OCI-LY7 (cell line): ENCODE measurements at regions not wholly inside any gene's neighbourhood (a gene's known extent, or its start where the extent isn't known, plus 50 kb on each side); places are given as distances from the start of the nearest gene placed in this dataset.

Source experiments
- BruUV-seq: library from RNA; stranded (reverse); fragments of 400-500 nt; replicated peaks from 2 replicates; lab custom pipeline; 2021; lab: Mats Ljungman, UMichigan
- CTCF ChIA-PET: fragments of 300-600 bp; sonication (Branson Sonifier 250); formaldehyde crosslinking; loops from one replicate; lab custom pipeline; 2022; ENCODE audit warnings: antibody characterized with exemption; ENCODE audit not compliant: unreplicated experiment; lab: Charles Lee
- POLR2A ChIA-PET: fragments of 300-600 bp; sonication (Branson Sonifier 250); formaldehyde crosslinking; loops from one replicate; lab custom pipeline; 2022; ENCODE audit warnings: antibody characterized with exemption; lab: Charles Lee
- DNase-seq: peaks from one replicate; pipeline ENCODE4 v3.0.0-alpha.2; 2015; ENCODE audit warnings: low spot score
- H2AFZ ChIP-seq: fragments of 200-600 bp; sonication (generic), shearing (Covaris generic); 2 replicates; pipeline ENCODE4 v1.6.1; 2014; ENCODE audit warnings: mild to moderate bottlenecking, antibody characterized with exemption, low read length, moderate library complexity
- H3K27ac ChIP-seq: fragments of 200-600 bp; sonication (generic); 2 replicates; pipeline ENCODE4 v1.5.1; 2014; ENCODE audit warnings: mixed run types, low read depth, mild to moderate bottlenecking, moderate library complexity, low read length, inconsistent platforms; ENCODE audit not compliant: poor library complexity, severe bottlenecking
- H3K36me3 ChIP-seq: fragments of 200-600 bp; sonication (generic); 2 replicates; pipeline ENCODE4 v1.6.1; 2014; ENCODE audit warnings: mild to moderate bottlenecking, antibody characterized with exemption, low read length, moderate library complexity, mixed read lengths; ENCODE audit not compliant: insufficient read depth
- H3K4me1 ChIP-seq: fragments of 200-600 bp; sonication (generic); 2 replicates; pipeline ENCODE4 v1.5.1; 2014; ENCODE audit warnings: mild to moderate bottlenecking, low read length; ENCODE audit not compliant: insufficient read depth, poor library complexity, severe bottlenecking
- H3K4me2 ChIP-seq: fragments of 200-600 bp; sonication (generic); 2 replicates; pipeline ENCODE4 v1.6.1; 2014; ENCODE audit warnings: mild to moderate bottlenecking, low read length
- H3K4me3 ChIP-seq: fragments of 200-600 bp; sonication (generic); 2 replicates; pipeline ENCODE4 v1.5.1; 2014; ENCODE audit warnings: mild to moderate bottlenecking, low read depth, low read length; ENCODE audit not compliant: poor library complexity, severe bottlenecking
- H3K79me2 ChIP-seq: fragments of 200-600 bp; sonication (generic); 2 replicates; pipeline ENCODE4 v1.6.1; 2016; ENCODE audit warnings: low read depth, mild to moderate bottlenecking, low read length, moderate library complexity, mixed read lengths; ENCODE audit not compliant: insufficient read depth
- H3K9me2 ChIP-seq: fragments of 200-600 bp; sonication (generic); 2 replicates; pipeline ENCODE4 v1.6.1; 2016; ENCODE audit warnings: mild to moderate bottlenecking, low read length, mixed read lengths; ENCODE audit not compliant: insufficient read depth
- H3K9me3 ChIP-seq: fragments of 200-600 bp; sonication (generic); 2 replicates; pipeline ENCODE4 v1.6.1; 2014; ENCODE audit warnings: mild to moderate bottlenecking, mixed run types, low read length, mixed read lengths
- H4K20me1 ChIP-seq: fragments of 200-600 bp; sonication (generic); 2 replicates; pipeline ENCODE4 v1.6.1; 2014; ENCODE audit warnings: mild to moderate bottlenecking, antibody characterized with exemption, low read length, moderate library complexity, mixed read lengths; ENCODE audit not compliant: insufficient read depth
- CTCF ChIP-seq: fragments of 200-600 bp; sonication (generic); conservative IDR thresholded peaks from 2 replicates; pipeline ENCODE4 v1.5.1; 2014; ENCODE audit warnings: mild to moderate bottlenecking, antibody characterized with exemption, low read length, moderate library complexity, mixed read lengths
- EZH2phosphoT487 ChIP-seq: fragments of 200-600 bp; sonication (generic); IDR thresholded peaks from 2 replicates; pipeline ENCODE4 v1.6.1; 2018; ENCODE audit warnings: low read depth, borderline replicate concordance, mild to moderate bottlenecking, mixed run types, antibody characterized with exemption, low read length, moderate library complexity, mixed read lengths
- intact Hi-C: fragments of 100-400 bp; cut with micrococcal nuclease; formaldehyde crosslinking; loops from one replicate; pipeline ENCODE4 v1.10.0; 2022; ENCODE audit not compliant: unreplicated experiment

GRCh38 chr6:19336579-19336978, 500.6 kb upstream of the ID4 start:
- H3K9me2 ChIP-seq: no peaks in the 10 kb centered on the region
- H3K9me3 ChIP-seq: no peaks in the 10 kb centered on the region
- no peaks in the 10 kb centered on the region for H3K79me2 ChIP-seq
- TF ChIP-seq EZH2phosphoT487 (no peak), CTCF (no peak)
- no peaks in the 10 kb centered on the region for H3K36me3 ChIP-seq
- H2AFZ ChIP-seq: no peak overlapping the region
- intact Hi-C loops: no loop called here
- H3K4me3 ChIP-seq: no peak overlapping the region
- ChIA-PET POLR2A (interaction anchor here (0.6 to 0.7 kb wide), 3 partner anchors 9 to 1921 kb away, joined by 3 read pairs; no protein-coding TSS in a partner anchor), CTCF (interaction anchor here (0.6 kb wide), 1 partner anchor 636 kb away, joined by 3 read pairs; no protein-coding TSS in a partner anchor)
- DNase-seq: no peak
- H3K4me1 ChIP-seq: no peaks in the 10 kb centered on the region
- BruUV-seq: no TSS peak
- H3K27ac ChIP-seq: no peak overlapping the region
- H3K4me2 ChIP-seq: no peak overlapping the region
- H4K20me1 ChIP-seq: no peaks in the 10 kb centered on the region

- Histone ChIP-seq H4K20me1 (no peaks in the 10 kb centered on the region), H2AFZ (no peak overlapping the region), H3K79me2 (no peaks in the 10 kb centered on the region), H3K4me3 (no peak overlapping the region), H3K9me2 (no peaks in the 10 kb centered on the region), H3K4me2 (no peak overlapping the region), H3K27ac (no peak overlapping the region), H3K9me3 (no peaks in the 10 kb centered on the region), H3K36me3 (no peaks in the 10 kb centered on the region), H3K4me1 (no peaks in the 10 kb centered on the region)
- BruUV-seq: no TSS peak
- no peak for TF ChIP-seq CTCF
- no peak for TF ChIP-seq EZH2phosphoT487
- ChIA-PET POLR2A (interaction anchor here (0.7 kb wide), 1 partner anchor 1920 kb away, joined by 3 read pairs; no protein-coding TSS in a partner anchor), CTCF (interaction anchor here (0.6 kb wide), 1 partner anchor 637 kb away, joined by 3 read pairs; no protein-coding TSS in a partner anchor)
- intact Hi-C loops: no loop called here
- no peak for DNase-seq
Measured at GRCh38 chr6:19337101-19337500, 500.1 kb upstream of the ID4 start.

- no peak overlapping the region for H2AFZ ChIP-seq
- ChIA-PET CTCF (no interaction called here), POLR2A (no interaction called here)
- TF ChIP-seq CTCF: no peak
- TF ChIP-seq EZH2phosphoT487: no peak
- H3K9me3 ChIP-seq: no peaks in the 10 kb centered on the region
- H3K4me2 ChIP-seq: no peak overlapping the region
- intact Hi-C loops: no loop called here
- H3K27ac ChIP-seq: no peak overlapping the region
- no TSS peak for BruUV-seq
- no peak overlapping the region for H3K4me3 ChIP-seq
- DNase-seq: no peak
- H3K36me3 ChIP-seq: no peaks in the 10 kb centered on the region
- no peaks in the 10 kb centered on the region for H3K79me2 ChIP-seq
- no peaks in the 10 kb centered on the region for H4K20me1 ChIP-seq
- peaks cover 3% of the 10 kb centered on the region; the same call in 1 of the 2 replicates for H3K9me2 ChIP-seq
- no peaks in the 10 kb centered on the region for H3K4me1 ChIP-seq
Measured at GRCh38 chr6:19342616-19343015, 494.6 kb upstream of the ID4 start.
